ENCODE measurements at regions not wholly inside any gene's neighbourhood (a gene's known extent, or its start where the extent isn't known, plus 50 kb on each side); places are given as distances from the start of the nearest gene placed in this dataset.

GRCh38 chr13:103395139-103395538, 328.9 kb upstream of the SLC10A2 start:
- no peaks in the 10 kb centered on the region for H3K27me3 ChIP-seq (ENCODE audit: control insufficient read depth, insufficient read depth, low read length)
- no peak overlapping the region for H3K9ac ChIP-seq (ENCODE audit: low read length)
- no peaks in the 10 kb centered on the region for H3K36me3 ChIP-seq (ENCODE audit: control insufficient read depth, low read depth, low read length)
- no peak overlapping the region for H3K27ac ChIP-seq (ENCODE audit: low read length)
- no peak overlapping the region for H3K4me3 ChIP-seq (ENCODE audit: low read length)
- no peaks in the 10 kb centered on the region for H3K4me1 ChIP-seq (ENCODE audit: control insufficient read depth, low read depth, low read length)
- peaks cover 4% of the 10 kb centered on the region for H3K9me3 ChIP-seq (ENCODE audit: control insufficient read depth, low read depth, low read length)

- no peaks in the 10 kb centered on the region for H3K27me3 ChIP-seq (ENCODE audit: control insufficient read depth, insufficient read depth, low read length)
- no peak overlapping the region for H3K4me3 ChIP-seq (ENCODE audit: low read length)
- H3K27ac ChIP-seq (ENCODE audit: low read length), result no peak overlapping the region
- H3K4me1 ChIP-seq (ENCODE audit: control insufficient read depth, low read depth, low read length), result no peaks in the 10 kb centered on the region
- no peak overlapping the region for H3K9ac ChIP-seq (ENCODE audit: low read length)
- no peaks in the 10 kb centered on the region for H3K36me3 ChIP-seq (ENCODE audit: control insufficient read depth, low read depth, low read length)
- peaks cover 4% of the 10 kb centered on the region for H3K9me3 ChIP-seq (ENCODE audit: control insufficient read depth, low read depth, low read length)
Measured at GRCh38 chr13:103394618-103395017, 328.4 kb upstream of the SLC10A2 start.

DNA sequence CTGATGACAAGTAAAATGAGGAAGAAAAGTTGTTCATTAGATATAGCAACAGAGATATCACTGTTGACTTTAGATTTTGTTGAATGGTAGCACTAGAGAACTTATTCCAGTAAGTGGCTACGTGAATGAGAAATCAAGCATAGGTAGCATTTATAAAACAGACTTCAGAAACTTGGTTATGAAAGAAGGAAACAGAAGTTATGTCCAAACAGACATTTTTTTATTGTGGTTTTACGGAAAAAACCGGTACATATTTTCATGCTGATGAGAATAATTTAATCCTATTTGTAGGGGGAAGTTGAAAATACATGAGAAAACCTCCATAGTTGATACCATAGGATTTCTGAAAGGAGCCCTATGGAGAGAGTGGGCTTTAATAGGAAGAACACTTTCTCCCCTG, 325.7 kb upstream of the SLC10A2 start:
- H3K9me3 ChIP-seq (ENCODE audit: control insufficient read depth, low read depth, low read length), result no peaks in the 10 kb centered on the region
- H3K27me3 ChIP-seq (ENCODE audit: control insufficient read depth, insufficient read depth, low read length), result no peaks in the 10 kb centered on the region
- no peak overlapping the region for H3K27ac ChIP-seq (ENCODE audit: low read length)
- H3K4me3 ChIP-seq (ENCODE audit: low read length), result no peak overlapping the region
- no peaks in the 10 kb centered on the region for H3K36me3 ChIP-seq (ENCODE audit: control insufficient read depth, low read depth, low read length)
- H3K9ac ChIP-seq (ENCODE audit: low read length), result no peak overlapping the region
- no peaks in the 10 kb centered on the region for H3K4me1 ChIP-seq (ENCODE audit: control insufficient read depth, low read depth, low read length)

DNA sequence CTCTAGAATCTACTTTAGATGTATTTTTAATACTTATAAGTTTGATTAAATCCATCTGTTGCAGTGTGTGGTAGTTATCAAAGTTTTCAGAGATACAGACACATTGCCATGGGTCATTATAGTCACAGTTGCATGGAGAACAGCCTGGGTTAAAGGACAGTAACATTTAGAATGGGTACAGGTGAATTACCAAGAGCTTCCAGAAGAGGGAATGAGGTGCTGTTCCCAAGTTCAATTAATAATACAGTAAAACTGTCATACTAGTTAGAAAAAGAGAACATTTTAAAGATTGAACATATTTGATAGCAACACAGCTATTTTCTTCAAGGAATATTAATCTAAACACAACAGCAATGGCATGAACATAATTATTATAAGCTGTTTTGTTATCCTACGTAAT, 322.6 kb upstream of the SLC10A2 start:
- H3K27ac ChIP-seq (ENCODE audit: low read length), result no peak overlapping the region
- H3K9me3 ChIP-seq (ENCODE audit: control insufficient read depth, low read depth, low read length), result no peaks in the 10 kb centered on the region
- H3K27me3 ChIP-seq (ENCODE audit: control insufficient read depth, insufficient read depth, low read length), result no peaks in the 10 kb centered on the region
- H3K4me3 ChIP-seq (ENCODE audit: low read length), result no peak overlapping the region
- no peak overlapping the region for H3K9ac ChIP-seq (ENCODE audit: low read length)
- H3K36me3 ChIP-seq (ENCODE audit: control insufficient read depth, low read depth, low read length), result no peaks in the 10 kb centered on the region
- H3K4me1 ChIP-seq (ENCODE audit: control insufficient read depth, low read depth, low read length), result no peaks in the 10 kb centered on the region

DNA sequence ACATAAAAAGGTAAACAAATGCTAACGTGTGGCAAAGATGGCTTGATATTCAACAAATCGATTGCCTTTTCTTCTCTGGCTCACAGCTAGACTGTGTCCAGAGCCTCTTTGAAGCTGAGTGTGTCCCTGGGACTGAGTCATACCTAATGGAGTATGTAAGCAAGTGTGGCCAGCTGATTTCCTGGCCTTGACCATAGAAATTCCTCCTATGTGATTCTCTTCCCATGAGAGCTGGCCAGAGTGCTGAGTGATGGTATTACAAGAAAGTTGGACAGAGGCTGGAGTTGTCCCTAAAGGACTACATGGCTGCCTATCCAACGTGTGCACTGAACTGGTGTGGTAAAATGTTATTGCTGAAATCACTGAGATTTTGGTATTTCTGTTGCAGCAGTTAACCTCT, 320.1 kb upstream of the SLC10A2 start:
- Histone ChIP-seq H3K27me3 (ENCODE audit: control insufficient read depth, insufficient read depth, low read length) (no peaks in the 10 kb centered on the region), H3K9ac (ENCODE audit: low read length) (no peak overlapping the region), H3K9me3 (ENCODE audit: control insufficient read depth, low read depth, low read length) (peaks cover 10% of the 10 kb centered on the region), H3K27ac (ENCODE audit: low read length) (no peak overlapping the region), H3K4me1 (ENCODE audit: control insufficient read depth, low read depth, low read length) (no peaks in the 10 kb centered on the region), H3K4me3 (ENCODE audit: low read length) (no peak overlapping the region), H3K36me3 (ENCODE audit: control insufficient read depth, low read depth, low read length) (no peaks in the 10 kb centered on the region)

DNA sequence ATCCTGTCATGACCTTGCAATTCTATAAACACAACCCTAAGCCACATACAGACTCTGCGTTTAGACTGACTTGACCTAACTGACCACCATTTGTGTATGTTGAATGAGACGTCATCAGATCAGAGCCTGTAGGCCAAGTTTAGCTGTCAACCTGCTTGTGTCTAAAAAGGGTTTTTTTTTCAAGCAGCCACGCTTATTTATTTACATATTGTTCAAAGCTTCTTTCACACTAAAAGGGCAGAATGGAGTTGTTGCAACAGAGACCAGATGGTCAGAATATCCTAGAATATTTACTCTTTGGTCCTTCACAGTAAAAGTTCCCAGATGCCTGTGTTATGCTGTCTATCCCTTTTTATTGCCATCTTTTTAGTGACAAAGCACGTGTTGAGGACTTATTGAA, 307.7 kb upstream of the SLC10A2 start:
- H3K27me3 ChIP-seq (ENCODE audit: control insufficient read depth, insufficient read depth, low read length), result no peaks in the 10 kb centered on the region
- no peak overlapping the region for H3K4me3 ChIP-seq (ENCODE audit: low read length)
- no peak overlapping the region for H3K27ac ChIP-seq (ENCODE audit: low read length)
- no peak overlapping the region for H3K9ac ChIP-seq (ENCODE audit: low read length)
- H3K36me3 ChIP-seq (ENCODE audit: control insufficient read depth, low read depth, low read length), result no peaks in the 10 kb centered on the region
- no peaks in the 10 kb centered on the region for H3K9me3 ChIP-seq (ENCODE audit: control insufficient read depth, low read depth, low read length)
- no peaks in the 10 kb centered on the region for H3K4me1 ChIP-seq (ENCODE audit: control insufficient read depth, low read depth, low read length)

- Histone ChIP-seq H3K4me1 (ENCODE audit: control insufficient read depth, low read depth, low read length) (no peaks in the 10 kb centered on the region), H3K9me3 (ENCODE audit: control insufficient read depth, low read depth, low read length) (no peaks in the 10 kb centered on the region), H3K27ac (ENCODE audit: low read length) (no peak overlapping the region), H3K27me3 (ENCODE audit: control insufficient read depth, insufficient read depth, low read length) (no peaks in the 10 kb centered on the region), H3K9ac (ENCODE audit: low read length) (no peak overlapping the region), H3K4me3 (ENCODE audit: low read length) (no peak overlapping the region), H3K36me3 (ENCODE audit: control insufficient read depth, low read depth, low read length) (no peaks in the 10 kb centered on the region)
Measured at GRCh38 chr13:103371271-103371670, 305.1 kb upstream of the SLC10A2 start.

GRCh38 chr13:103370790-103371189, 304.6 kb upstream of the SLC10A2 start:
- Histone ChIP-seq H3K9ac (ENCODE audit: low read length) (no peak overlapping the region), H3K36me3 (ENCODE audit: control insufficient read depth, low read depth, low read length) (no peaks in the 10 kb centered on the region), H3K4me1 (ENCODE audit: control insufficient read depth, low read depth, low read length) (no peaks in the 10 kb centered on the region), H3K27ac (ENCODE audit: low read length) (no peak overlapping the region), H3K27me3 (ENCODE audit: control insufficient read depth, insufficient read depth, low read length) (no peaks in the 10 kb centered on the region), H3K9me3 (ENCODE audit: control insufficient read depth, low read depth, low read length) (no peaks in the 10 kb centered on the region), H3K4me3 (ENCODE audit: low read length) (no peak overlapping the region)

DNA sequence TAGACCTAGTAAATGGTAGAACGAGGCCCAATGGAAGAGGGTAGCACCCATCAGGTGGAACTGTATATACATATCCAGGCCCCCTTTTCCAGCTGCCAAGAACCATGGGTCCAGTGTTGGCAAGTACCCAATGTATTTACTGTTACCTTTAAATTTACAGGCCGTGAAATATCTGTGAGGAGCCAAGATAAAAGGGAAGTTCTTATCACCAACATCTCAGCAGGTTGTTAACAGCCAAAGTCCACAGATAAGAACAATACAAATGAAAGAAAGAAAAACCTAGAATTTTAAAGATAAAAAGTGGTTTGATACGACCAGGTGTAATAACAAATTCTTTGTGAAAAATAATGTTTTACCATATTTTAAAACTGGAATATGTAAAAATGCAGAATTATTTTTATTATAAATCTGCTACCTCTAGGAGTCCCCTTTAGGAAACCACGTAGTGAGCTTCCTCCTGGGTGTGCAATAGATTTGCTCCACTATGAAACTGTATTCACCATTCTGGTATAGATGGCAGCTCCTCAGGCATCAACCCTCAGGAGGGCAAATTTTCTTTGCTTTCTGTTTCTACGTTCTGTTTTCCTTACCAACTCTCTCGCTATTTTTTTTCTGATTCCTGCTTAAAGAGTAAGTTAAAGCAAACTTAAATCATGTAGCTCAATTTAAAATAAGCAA, 292.2 kb upstream of the SLC10A2 start:
- H3K27ac ChIP-seq (ENCODE audit: low read length), result no peak overlapping the region
- no peaks in the 10 kb centered on the region for H3K27me3 ChIP-seq (ENCODE audit: control insufficient read depth, insufficient read depth, low read length)
- H3K36me3 ChIP-seq (ENCODE audit: control insufficient read depth, low read depth, low read length), result no peaks in the 10 kb centered on the region
- peaks cover 8% of the 10 kb centered on the region for H3K4me1 ChIP-seq (ENCODE audit: control insufficient read depth, low read depth, low read length)
- no peak overlapping the region for H3K9ac ChIP-seq (ENCODE audit: low read length)
- no peak overlapping the region for H3K4me3 ChIP-seq (ENCODE audit: low read length)
- H3K9me3 ChIP-seq (ENCODE audit: control insufficient read depth, low read depth, low read length), result no peaks in the 10 kb centered on the region

- no peaks in the 10 kb centered on the region for H3K27me3 ChIP-seq (ENCODE audit: control insufficient read depth, insufficient read depth, low read length)
- no peak overlapping the region for H3K4me3 ChIP-seq (ENCODE audit: low read length)
Measured at GRCh38 chr13:103356226-103356864, 290.1 kb upstream of the SLC10A2 start.

DNA sequence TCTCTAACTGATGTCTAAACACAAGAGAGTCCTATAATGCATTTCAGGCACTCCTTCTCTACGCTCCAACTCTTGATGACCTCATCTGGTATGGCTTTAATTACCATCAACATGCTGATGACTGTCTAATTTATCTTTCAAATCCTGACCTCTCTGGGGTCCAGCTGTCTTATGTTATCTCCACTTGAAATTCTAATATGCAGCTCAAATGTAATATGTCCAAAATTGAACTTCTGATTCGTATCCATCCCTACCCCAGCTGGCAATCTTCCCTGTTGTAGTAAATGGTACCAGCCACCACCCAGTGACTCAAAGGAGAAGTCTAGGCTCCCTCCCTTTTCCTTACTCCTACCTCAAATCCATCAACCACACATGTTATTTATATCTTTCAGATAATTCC, 288.0 kb upstream of the SLC10A2 start:
- Histone ChIP-seq H3K27ac (ENCODE audit: low read length) (no peak overlapping the region), H3K4me1 (ENCODE audit: control insufficient read depth, low read depth, low read length) (peaks cover 27% of the 10 kb centered on the region), H3K9ac (ENCODE audit: low read length) (no peak overlapping the region), H3K4me3 (ENCODE audit: low read length) (no peak overlapping the region), H3K27me3 (ENCODE audit: control insufficient read depth, insufficient read depth, low read length) (no peaks in the 10 kb centered on the region), H3K36me3 (ENCODE audit: control insufficient read depth, low read depth, low read length) (no peaks in the 10 kb centered on the region), H3K9me3 (ENCODE audit: control insufficient read depth, low read depth, low read length) (no peaks in the 10 kb centered on the region)

More at GRCh38 chr13:103356226-103356864, 290.1 kb upstream of the SLC10A2 start:
- Histone ChIP-seq H3K36me3 (ENCODE audit: control insufficient read depth, low read depth, low read length) (no peaks in the 10 kb centered on the region), H3K27ac (ENCODE audit: low read length) (no peak overlapping the region), H3K9ac (ENCODE audit: low read length) (no peak overlapping the region), H3K9me3 (ENCODE audit: control insufficient read depth, low read depth, low read length) (no peaks in the 10 kb centered on the region), H3K4me1 (ENCODE audit: control insufficient read depth, low read depth, low read length) (peaks cover 13% of the 10 kb centered on the region)
